Peyer's patch (tissue), 4 donors: ENCODE measurements at regions not wholly inside any gene's neighbourhood (a gene's known extent, or its start where the extent isn't known, plus 50 kb on each side); places are given as distances from the start of the nearest gene placed in this dataset.

Source experiments
- POLR2A ChIP-seq, 2 donors: fragments of 450-650 bp; IDR thresholded peaks; one replicate each; pipeline ENCODE4 v1.5.1; 2017; ENCODE audit warnings: antibody characterized with exemption in 2 of 2, mild to moderate bottlenecking in 2 of 2, moderate library complexity in 2 of 2
- TF ChIP-seq, protein P1 (sequence below), 6 experiments: fragments of 450-650 bp in 4 of 6; fragments of 200-600 bp in 2 of 6; sonication (generic) in 1 of 6; IDR thresholded peaks; one replicate each; pipeline ENCODE4 v1.5.1; 2017 to 2019; ENCODE audit warnings: antibody characterized with exemption in 6 of 6, mild to moderate bottlenecking in 3 of 6, moderate library complexity in 1 of 6

DNA sequence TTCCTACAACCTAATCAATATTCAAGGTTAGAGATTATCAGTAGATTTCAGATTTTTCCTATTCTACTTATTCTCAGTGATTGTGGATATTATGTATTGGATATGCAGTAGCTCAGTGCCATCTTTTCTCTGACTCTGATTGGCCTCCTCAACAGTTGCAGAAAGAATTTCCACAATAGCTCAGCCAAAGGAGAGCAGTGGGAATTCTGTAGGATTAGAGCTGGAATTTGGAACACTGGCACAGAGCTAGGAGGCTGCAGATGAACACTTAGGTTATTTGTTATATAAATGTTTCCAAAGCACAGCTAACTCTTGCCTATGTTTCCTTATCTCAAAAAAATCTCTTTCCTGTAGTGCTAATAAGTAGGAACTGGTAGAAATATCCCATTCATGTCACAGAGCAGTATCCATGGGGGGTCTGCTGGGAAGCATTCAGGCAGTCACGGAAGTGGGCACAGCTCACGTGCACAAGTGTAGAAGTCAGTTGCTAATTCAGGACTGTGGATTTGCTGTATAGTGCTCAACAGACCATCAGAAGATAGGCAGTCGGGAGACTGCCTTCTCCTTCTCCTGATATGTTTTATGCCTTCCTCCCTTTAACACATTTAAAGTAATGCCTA is 116.2 kb upstream of the TMEM260 start:
- TF ChIP-seq, protein P1, sequence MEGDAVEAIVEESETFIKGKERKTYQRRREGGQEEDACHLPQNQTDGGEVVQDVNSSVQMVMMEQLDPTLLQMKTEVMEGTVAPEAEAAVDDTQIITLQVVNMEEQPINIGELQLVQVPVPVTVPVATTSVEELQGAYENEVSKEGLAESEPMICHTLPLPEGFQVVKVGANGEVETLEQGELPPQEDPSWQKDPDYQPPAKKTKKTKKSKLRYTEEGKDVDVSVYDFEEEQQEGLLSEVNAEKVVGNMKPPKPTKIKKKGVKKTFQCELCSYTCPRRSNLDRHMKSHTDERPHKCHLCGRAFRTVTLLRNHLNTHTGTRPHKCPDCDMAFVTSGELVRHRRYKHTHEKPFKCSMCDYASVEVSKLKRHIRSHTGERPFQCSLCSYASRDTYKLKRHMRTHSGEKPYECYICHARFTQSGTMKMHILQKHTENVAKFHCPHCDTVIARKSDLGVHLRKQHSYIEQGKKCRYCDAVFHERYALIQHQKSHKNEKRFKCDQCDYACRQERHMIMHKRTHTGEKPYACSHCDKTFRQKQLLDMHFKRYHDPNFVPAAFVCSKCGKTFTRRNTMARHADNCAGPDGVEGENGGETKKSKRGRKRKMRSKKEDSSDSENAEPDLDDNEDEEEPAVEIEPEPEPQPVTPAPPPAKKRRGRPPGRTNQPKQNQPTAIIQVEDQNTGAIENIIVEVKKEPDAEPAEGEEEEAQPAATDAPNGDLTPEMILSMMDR (IDR thresholded peaks at IDR 0.05) = no peak
- no peak for TF ChIP-seq POLR2A (IDR thresholded peaks at IDR 0.05)
